NB4 (cell line): ENCODE measurements at regions not wholly inside any gene's neighbourhood (a gene's known extent, or its start where the extent isn't known, plus 50 kb on each side); places are given as distances from the start of the nearest gene placed in this dataset.

Experiments used
- TF ChIP-seq, protein P1 (sequence below): IDR thresholded peaks from one replicate; pipeline ENCODE4 v1.5.1; 2012; ENCODE audit warnings: low read depth, low read length
- TF ChIP-seq, protein P2 (sequence below): IDR thresholded peaks from 2 replicates; pipeline ENCODE4 v1.6.1; 2011; ENCODE audit warnings: low read depth, low read length

DNA sequence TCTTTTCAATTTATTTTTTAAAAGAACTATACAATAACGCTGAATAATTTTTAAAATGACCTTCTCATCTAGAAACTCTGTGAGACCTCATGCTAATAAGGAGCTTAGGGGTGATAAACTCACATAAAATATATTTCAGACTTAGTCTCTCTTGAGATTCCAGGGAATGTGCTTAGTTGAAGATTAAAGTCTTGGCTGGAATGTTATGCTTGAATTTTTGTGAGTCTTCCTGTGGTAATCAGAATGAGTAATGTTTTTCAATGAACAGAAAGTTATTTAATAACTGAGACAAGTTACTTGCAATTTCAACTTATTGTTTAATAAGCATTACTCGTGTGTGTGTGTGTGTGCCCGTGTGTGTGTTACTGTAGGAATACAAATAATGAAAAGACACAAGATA is 379.9 kb upstream of the EPHA7 start:
- TF ChIP-seq, protein P1, sequence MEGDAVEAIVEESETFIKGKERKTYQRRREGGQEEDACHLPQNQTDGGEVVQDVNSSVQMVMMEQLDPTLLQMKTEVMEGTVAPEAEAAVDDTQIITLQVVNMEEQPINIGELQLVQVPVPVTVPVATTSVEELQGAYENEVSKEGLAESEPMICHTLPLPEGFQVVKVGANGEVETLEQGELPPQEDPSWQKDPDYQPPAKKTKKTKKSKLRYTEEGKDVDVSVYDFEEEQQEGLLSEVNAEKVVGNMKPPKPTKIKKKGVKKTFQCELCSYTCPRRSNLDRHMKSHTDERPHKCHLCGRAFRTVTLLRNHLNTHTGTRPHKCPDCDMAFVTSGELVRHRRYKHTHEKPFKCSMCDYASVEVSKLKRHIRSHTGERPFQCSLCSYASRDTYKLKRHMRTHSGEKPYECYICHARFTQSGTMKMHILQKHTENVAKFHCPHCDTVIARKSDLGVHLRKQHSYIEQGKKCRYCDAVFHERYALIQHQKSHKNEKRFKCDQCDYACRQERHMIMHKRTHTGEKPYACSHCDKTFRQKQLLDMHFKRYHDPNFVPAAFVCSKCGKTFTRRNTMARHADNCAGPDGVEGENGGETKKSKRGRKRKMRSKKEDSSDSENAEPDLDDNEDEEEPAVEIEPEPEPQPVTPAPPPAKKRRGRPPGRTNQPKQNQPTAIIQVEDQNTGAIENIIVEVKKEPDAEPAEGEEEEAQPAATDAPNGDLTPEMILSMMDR, result no peak
- TF ChIP-seq, protein P2, sequence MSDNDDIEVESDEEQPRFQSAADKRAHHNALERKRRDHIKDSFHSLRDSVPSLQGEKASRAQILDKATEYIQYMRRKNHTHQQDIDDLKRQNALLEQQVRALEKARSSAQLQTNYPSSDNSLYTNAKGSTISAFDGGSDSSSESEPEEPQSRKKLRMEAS, result no peak
